ENCODE measurements at regions not wholly inside any gene's neighbourhood (a gene's known extent, or its start where the extent isn't known, plus 50 kb on each side); places are given as distances from the start of the nearest gene placed in this dataset.
A peak's percentile ranks its signal among the peaks of the same experiment; 100 is the strongest.

GRCh38 chr9:87086221-87086818, 139.0 kb upstream of the GAS1 start:
- H3K27ac ChIP-seq: no peak overlapping the region

GRCh38 chr9:87087197-87087596, 139.9 kb upstream of the GAS1 start:
- H3K27me3 ChIP-seq: no peaks in the 10 kb centered on the region
- H3K36me3 ChIP-seq: no peaks in the 10 kb centered on the region
- no peak overlapping the region for H3K4me3 ChIP-seq
- no peak for TF ChIP-seq CTCF (IDR thresholded peaks at IDR 0.05)
- no peak overlapping the region for H3K27ac ChIP-seq
- FAIRE-seq: no peak
- intact Hi-C loops (cut with DNase I): no loop called here
- H3K4me1 ChIP-seq: no peaks in the 10 kb centered on the region
- H3K9me3 ChIP-seq: no peaks in the 10 kb centered on the region
- ATAC-seq: no peak
- DNase-seq: no peak

More at GRCh38 chr9:87086221-87086818, 139.0 kb upstream of the GAS1 start:
- DNase-seq (no peak), FAIRE-seq (no peak), ATAC-seq (no peak)
- no peaks in the 10 kb centered on the region for H3K4me1 ChIP-seq
- no peaks in the 10 kb centered on the region for H3K27me3 ChIP-seq
- 83 to 84% methylated on average over 8 of the region's 8 CpGs for WGBS, 2 donors
- TF ChIP-seq CTCF (IDR thresholded peaks at IDR 0.05): no peak
- H3K9me3 ChIP-seq: no peaks in the 10 kb centered on the region
- intact Hi-C loops (cut with DNase I): no loop called here
- no peaks in the 10 kb centered on the region for H3K36me3 ChIP-seq
- H3K4me3 ChIP-seq: no peak overlapping the region

DNA sequence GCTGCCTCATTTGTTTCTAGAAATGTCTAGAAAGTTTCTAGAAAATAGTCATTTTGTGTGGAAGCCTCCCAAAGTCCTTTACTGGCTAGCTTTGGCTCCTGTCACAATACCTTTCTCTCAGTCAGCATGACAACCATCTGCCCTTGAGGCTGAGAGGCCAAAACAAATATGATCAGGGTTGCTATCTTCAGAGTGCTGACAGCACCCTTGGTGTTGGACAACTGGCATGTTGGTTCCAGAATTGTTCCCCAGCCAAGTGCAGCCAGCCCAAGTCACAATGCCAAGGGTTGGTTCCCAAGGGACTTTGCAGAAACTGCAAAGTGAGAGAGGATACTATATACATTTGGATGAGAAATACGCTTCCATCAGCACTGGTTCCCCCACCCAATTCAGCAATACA, 140.9 kb upstream of the GAS1 start:
- H3K9me3 ChIP-seq: no peaks in the 10 kb centered on the region
- ATAC-seq (peak in 1 of 4 donors; percentile 62), FAIRE-seq (no peak), DNase-seq (no peak)
- intact Hi-C loops (cut with DNase I): no loop called here
- WGBS, 2 donors: 62 to 91% methylated on average over 1 of the region's 1 CpG
- H3K27ac ChIP-seq: no peak overlapping the region
- no peak overlapping the region for H3K4me3 ChIP-seq
- no peaks in the 10 kb centered on the region for H3K36me3 ChIP-seq
- no peak for TF ChIP-seq CTCF (IDR thresholded peaks at IDR 0.05)
- no peaks in the 10 kb centered on the region for H3K27me3 ChIP-seq
- H3K4me1 ChIP-seq: no peaks in the 10 kb centered on the region

DNA sequence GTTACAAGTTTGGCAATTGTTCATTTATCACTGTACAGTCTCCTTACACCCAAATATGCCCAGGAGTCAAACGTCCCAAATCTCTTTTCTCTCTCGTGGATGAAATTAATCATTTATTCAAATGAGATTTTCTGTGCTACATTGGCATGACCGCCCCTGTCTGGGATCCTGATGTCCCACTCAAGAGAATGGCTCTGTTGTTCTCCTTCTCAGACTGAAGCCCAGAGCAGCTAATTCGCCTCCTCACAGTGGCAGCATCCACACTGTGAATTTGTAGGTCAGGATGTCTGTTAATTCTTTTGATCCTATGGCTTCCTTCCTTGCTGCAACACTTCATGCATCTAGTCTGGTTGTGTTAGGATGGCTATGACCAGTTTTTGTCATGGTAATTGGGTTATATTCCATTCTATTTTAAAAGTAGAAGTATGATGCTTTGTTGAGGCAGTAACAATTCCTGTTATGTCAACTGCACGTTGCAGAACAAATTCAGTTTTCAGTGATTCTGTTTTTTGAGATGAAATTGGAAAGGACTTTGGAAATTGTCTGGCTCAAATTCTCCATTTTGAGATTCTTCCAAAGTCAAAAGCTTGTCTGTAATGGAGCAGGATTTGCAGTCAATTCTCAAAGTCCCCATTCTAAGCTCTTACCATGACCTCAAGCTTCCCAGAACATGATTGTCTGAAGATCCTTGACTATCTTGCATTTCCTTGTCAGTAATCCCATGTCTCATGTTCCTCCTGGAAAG, 141.5 kb upstream of the GAS1 start:
- intact Hi-C loops (cut with DNase I): no loop called here
- no peak for DNase-seq
- no peak for TF ChIP-seq CTCF (IDR thresholded peaks at IDR 0.05)
- Histone ChIP-seq H3K4me1 (no peaks in the 10 kb centered on the region), H3K27ac (no peak overlapping the region), H3K27me3 (no peaks in the 10 kb centered on the region), H3K36me3 (no peaks in the 10 kb centered on the region), H3K4me3 (no peak overlapping the region), H3K9me3 (no peaks in the 10 kb centered on the region)
- 53 to 58% methylated on average over 5 of the region's 5 CpGs for WGBS, 2 donors
- FAIRE-seq: no peak
- ATAC-seq: no peak

DNA sequence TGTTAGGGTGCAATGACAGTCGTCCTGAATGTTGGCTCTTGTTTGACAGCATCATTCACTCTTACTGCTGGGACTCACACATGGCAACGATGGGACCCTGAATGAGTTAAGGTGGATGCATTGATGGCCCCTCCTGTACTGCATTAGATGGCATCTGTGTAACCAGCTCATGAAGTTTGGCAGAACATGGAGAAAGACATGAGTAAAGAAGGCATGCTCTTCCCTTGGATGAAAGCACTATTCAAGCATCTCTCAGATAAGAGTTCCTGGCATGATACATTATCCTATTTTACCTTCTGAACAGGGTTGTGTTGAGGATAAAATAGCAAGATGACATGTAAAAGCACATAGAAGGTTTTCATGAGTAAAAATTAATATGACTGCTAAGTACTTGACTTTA, 142.2 kb upstream of the GAS1 start:
- no peaks in the 10 kb centered on the region for H3K36me3 ChIP-seq
- FAIRE-seq (no peak), ATAC-seq (no peak), DNase-seq (no peak)
- 34 to 40% methylated on average over 2 of the region's 2 CpGs for WGBS, 2 donors
- TF ChIP-seq CTCF (IDR thresholded peaks at IDR 0.05): no peak
- H3K4me3 ChIP-seq: no peak overlapping the region
- no peaks in the 10 kb centered on the region for H3K27me3 ChIP-seq
- intact Hi-C loops (cut with DNase I): no loop called here
- no peak overlapping the region for H3K27ac ChIP-seq
- H3K4me1 ChIP-seq: no peaks in the 10 kb centered on the region
- H3K9me3 ChIP-seq: no peaks in the 10 kb centered on the region

All from pancreas (tissue), 10 donors.